Smooth muscle cell (in vitro differentiated cells): ENCODE measurements at regions not wholly inside any gene's neighbourhood (a gene's known extent, or its start where the extent isn't known, plus 50 kb on each side); places are given as distances from the start of the nearest gene placed in this dataset.
A peak's percentile ranks its signal among the peaks of the same experiment; 100 is the strongest.

Experiments used
- DNase-seq: peaks from one replicate; lab custom pipeline; 2025; ENCODE audit not compliant: unreplicated experiment; lab: John Stamatoyannopoulos, UW
- H2AFZ ChIP-seq: fragments of 200-600 bp; sonication (generic); 2 replicates; pipeline ENCODE4 v1.6.0; 2016; ENCODE audit warnings: antibody characterized with exemption, low read depth, mild to moderate bottlenecking
- H3F3A ChIP-seq: fragments of 200-600 bp; sonication (generic); 2 replicates; pipeline ENCODE4 v1.6.0; 2017; ENCODE audit warnings: antibody characterized with exemption, low read depth
- H3K27ac ChIP-seq: fragments of 200-600 bp; sonication (generic); 2 replicates; pipeline ENCODE4 v1.5.1; 2016; ENCODE audit warnings: low read depth, mild to moderate bottlenecking
- H3K27me3 ChIP-seq: fragments of 200-600 bp; sonication (generic); 2 replicates; pipeline ENCODE4 v1.6.1; 2016; ENCODE audit warnings: low read depth, mild to moderate bottlenecking
- H3K36me3 ChIP-seq: fragments of 200-600 bp; sonication (generic); 2 replicates; pipeline ENCODE4 v1.5.1; 2016; ENCODE audit warnings: low read depth
- H3K4me1 ChIP-seq: fragments of 200-600 bp; sonication (generic); 2 replicates; pipeline ENCODE4 v1.5.1; 2016; ENCODE audit warnings: low read depth
- H3K4me2 ChIP-seq: fragments of 200-600 bp; sonication (generic); 2 replicates; pipeline ENCODE4 v1.6.0; 2016; ENCODE audit warnings: mild to moderate bottlenecking
- H3K4me3 ChIP-seq: fragments of 200-600 bp; sonication (generic); 2 replicates; pipeline ENCODE4 v1.5.1; 2016; ENCODE audit warnings: mild to moderate bottlenecking
- H3K79me2 ChIP-seq: fragments of 200-600 bp; sonication (generic); 2 replicates; pipeline ENCODE4 v1.6.0; 2016; ENCODE audit warnings: low read depth, mild to moderate bottlenecking
- H3K9ac ChIP-seq: fragments of 200-600 bp; sonication (generic); 2 replicates; pipeline ENCODE4 v1.6.0; 2016; ENCODE audit warnings: low read depth
- H3K9me3 ChIP-seq: fragments of 200-600 bp; sonication (generic); replicated peaks from 2 replicates; pipeline ENCODE4 v1.5.1; 2016; ENCODE audit warnings: low read depth
- H4K20me1 ChIP-seq: fragments of 200-600 bp; sonication (generic); 2 replicates; pipeline ENCODE4 v1.6.0; 2016; ENCODE audit warnings: low read depth
- WGBS: methylation state at CpG from one replicate; pipeline ENCODE4 v1.1.7; 2016; ENCODE audit warnings: low lambda C conversion rate; 5-methylcytosine and 5-hydroxymethylcytosine counted together
- TF ChIP-seq, protein P1 (sequence below): fragments of 200-600 bp; sonication (generic); IDR thresholded peaks from 2 replicates; pipeline ENCODE4 v1.5.1; 2017; ENCODE audit warnings: borderline replicate concordance, mild to moderate bottlenecking, antibody characterized with exemption; ENCODE audit not compliant: insufficient read depth, poor library complexity, severe bottlenecking

DNA sequence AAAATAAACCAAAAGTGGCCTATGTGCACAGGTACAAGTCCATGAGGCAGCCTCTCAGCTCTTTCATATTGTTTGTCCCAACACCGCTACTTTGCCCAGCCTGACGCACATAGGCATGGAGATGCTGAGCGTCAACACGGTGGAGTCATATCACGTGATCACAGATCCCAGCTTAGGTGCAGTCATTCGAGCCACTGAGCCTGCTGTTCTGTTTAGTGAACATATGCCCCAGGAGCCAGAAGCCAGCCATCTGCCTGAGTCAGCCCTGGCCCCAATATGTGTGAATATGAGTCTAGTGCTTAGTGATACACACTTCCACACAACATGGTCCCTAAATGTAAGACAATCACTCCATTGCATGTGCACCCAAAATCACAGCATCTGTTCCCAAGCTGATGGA lies 88.2 kb upstream of the LCLAT1 start:
- Histone ChIP-seq H4K20me1 (no peaks in the 10 kb centered on the region), H3K9ac (no peak overlapping the region), H3K27ac (no peak overlapping the region), H3F3A (no peaks in the 10 kb centered on the region), H3K79me2 (no peaks in the 10 kb centered on the region), H3K4me1 (peaks cover 5% of the 10 kb centered on the region), H3K36me3 (no peaks in the 10 kb centered on the region), H3K27me3 (no peaks in the 10 kb centered on the region), H3K4me2 (no peak overlapping the region), H2AFZ (no peak overlapping the region), H3K4me3 (no peak overlapping the region), H3K9me3 (no peaks in the 10 kb centered on the region)
- TF ChIP-seq, protein P1, sequence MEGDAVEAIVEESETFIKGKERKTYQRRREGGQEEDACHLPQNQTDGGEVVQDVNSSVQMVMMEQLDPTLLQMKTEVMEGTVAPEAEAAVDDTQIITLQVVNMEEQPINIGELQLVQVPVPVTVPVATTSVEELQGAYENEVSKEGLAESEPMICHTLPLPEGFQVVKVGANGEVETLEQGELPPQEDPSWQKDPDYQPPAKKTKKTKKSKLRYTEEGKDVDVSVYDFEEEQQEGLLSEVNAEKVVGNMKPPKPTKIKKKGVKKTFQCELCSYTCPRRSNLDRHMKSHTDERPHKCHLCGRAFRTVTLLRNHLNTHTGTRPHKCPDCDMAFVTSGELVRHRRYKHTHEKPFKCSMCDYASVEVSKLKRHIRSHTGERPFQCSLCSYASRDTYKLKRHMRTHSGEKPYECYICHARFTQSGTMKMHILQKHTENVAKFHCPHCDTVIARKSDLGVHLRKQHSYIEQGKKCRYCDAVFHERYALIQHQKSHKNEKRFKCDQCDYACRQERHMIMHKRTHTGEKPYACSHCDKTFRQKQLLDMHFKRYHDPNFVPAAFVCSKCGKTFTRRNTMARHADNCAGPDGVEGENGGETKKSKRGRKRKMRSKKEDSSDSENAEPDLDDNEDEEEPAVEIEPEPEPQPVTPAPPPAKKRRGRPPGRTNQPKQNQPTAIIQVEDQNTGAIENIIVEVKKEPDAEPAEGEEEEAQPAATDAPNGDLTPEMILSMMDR: no peak
- no peak for DNase-seq
- 84% methylated on average over 6 of the region's 6 CpGs for WGBS

DNA sequence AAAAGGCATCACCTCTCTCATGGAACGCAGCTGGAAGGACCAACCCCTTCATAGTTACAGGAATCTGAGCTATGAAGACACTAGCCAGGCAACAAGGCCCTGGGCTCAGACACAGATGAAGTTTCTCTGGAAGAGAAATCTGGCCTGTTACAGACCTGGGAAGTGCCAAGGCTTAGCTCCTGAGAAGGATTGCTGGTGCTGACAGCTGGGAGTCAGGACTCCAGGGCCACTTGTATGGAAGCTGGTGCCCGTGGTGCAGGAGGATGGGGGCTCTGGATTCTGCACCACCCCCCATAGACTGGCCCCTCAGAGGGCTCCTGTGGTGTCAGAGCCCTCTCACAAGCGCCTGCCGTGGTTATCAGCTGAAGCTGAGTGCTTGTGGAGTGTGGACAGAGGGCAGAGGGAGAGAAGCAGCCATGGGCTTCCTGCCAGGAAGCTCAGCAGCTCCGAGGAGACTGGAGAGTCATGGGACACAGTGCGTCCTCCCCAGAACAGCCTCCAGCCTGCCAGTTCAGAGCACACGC lies 87.3 kb upstream of the LCLAT1 start:
- Histone ChIP-seq H3K9me3 (no peaks in the 10 kb centered on the region), H3F3A (no peaks in the 10 kb centered on the region), H3K36me3 (no peaks in the 10 kb centered on the region), H2AFZ (no peak overlapping the region), H3K79me2 (no peaks in the 10 kb centered on the region), H3K27ac (no peak overlapping the region), H3K4me2 (peak overlapping the region; percentile 10), H4K20me1 (no peaks in the 10 kb centered on the region), H3K9ac (no peak overlapping the region), H3K4me3 (no peak overlapping the region), H3K27me3 (no peaks in the 10 kb centered on the region), H3K4me1 (peaks cover 5% of the 10 kb centered on the region)
- peak; percentile 11 for DNase-seq
- 25% methylated on average over 7 of the region's 7 CpGs for WGBS
- TF ChIP-seq, protein P1: no peak

DNA sequence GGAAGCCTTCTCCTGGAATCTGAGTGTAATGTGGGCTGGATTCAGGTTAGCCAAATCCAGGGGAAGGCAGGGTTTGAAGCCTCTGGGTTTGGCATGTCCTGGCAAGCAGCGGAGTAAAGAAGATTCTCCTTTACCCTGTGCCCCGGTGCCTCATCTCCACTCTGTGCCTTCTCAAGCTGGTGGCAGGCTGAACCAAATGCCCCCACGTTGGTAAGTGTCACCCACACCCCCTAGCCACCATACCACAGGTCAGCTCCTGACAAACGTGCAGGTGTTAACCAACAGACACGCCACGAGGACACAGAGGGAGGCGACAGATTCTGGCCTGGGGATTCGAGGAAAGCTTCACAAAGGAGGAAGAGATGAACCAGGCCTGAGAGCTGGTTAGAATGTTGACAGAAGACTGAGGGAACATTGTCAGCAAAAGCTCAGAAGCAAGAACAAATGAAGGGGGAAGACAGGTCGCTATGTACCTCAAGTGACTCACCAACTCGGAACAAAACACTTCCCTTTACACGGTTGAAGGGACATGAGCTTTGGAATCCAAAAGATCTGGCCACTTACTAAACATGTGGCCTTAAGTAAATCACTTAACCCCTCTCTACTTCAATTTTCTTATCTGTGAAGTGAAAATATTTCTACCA lies 85.2 kb upstream of the LCLAT1 start:
- Histone ChIP-seq H3K9ac (no peak overlapping the region), H3K27me3 (no peaks in the 10 kb centered on the region), H3K79me2 (no peaks in the 10 kb centered on the region), H3K36me3 (no peaks in the 10 kb centered on the region), H3K4me2 (peak overlapping the region; percentile 7), H3K27ac (peak overlapping the region; percentile 1), H4K20me1 (no peaks in the 10 kb centered on the region), H2AFZ (no peak overlapping the region), H3F3A (no peaks in the 10 kb centered on the region), H3K4me3 (no peak overlapping the region), H3K9me3 (no peaks in the 10 kb centered on the region), H3K4me1 (peaks cover 5% of the 10 kb centered on the region)
- no peak for DNase-seq
- 78% methylated on average over 11 of the region's 11 CpGs for WGBS
- TF ChIP-seq, protein P1: no peak
